ENCODE measurements at regions not wholly inside any gene's neighbourhood (a gene's known extent, or its start where the extent isn't known, plus 50 kb on each side); places are given as distances from the start of the nearest gene placed in this dataset.

- no peak for TF ChIP-seq CTCF (conservative IDR thresholded peaks at IDR 0.05 in 1 of 2, IDR thresholded peaks at IDR 0.05 in 1 of 2; ENCODE audit: low read depth in 1 of 2, low read length in 2 of 2)
- no peak for TF ChIP-seq EZH2 (IDR thresholded peaks at IDR 0.05; ENCODE audit: low read length, missing control alignments)
These were observed 89.2 kb upstream of the HIVEP1 start for GRCh38 chr6:11922901-11923300.

Data from fibroblast of lung (primary cell).